Ovary (tissue), 7 donors: ENCODE measurements at regions not wholly inside any gene's neighbourhood (a gene's known extent, or its start where the extent isn't known, plus 50 kb on each side); places are given as distances from the start of the nearest gene placed in this dataset.

Experiments
- DNase-seq, 5 donors: peaks; one replicate each; pipeline ENCODE4 v3.0.0-alpha.2; 2019 to 2020
- H3K27ac ChIP-seq, 2 donors: fragments of 200-600 bp; one replicate each; pipeline versions ENCODE4 v1.5.1 to v1.8.0; 2019 to 2022
- H3K27me3 ChIP-seq: fragments of 200-600 bp; one replicate; pipeline ENCODE4 v1.8.0; 2022
- H3K36me3 ChIP-seq: fragments of 200-600 bp; sonication (generic); one replicate; pipeline ENCODE4 v1.5.1; 2019
- H3K4me1 ChIP-seq: one replicate; pipeline ENCODE4 v1.8.1; 2013; ENCODE audit warnings: mild to moderate bottlenecking, moderate library complexity; ENCODE audit not compliant: insufficient read depth
- H3K4me3 ChIP-seq: fragments of 200-600 bp; sonication (generic); one replicate; pipeline ENCODE4 v1.5.1; 2017
- H3K9me3 ChIP-seq, 2 donors: fragments of 200-600 bp in 1 of 2; sonication (generic) in 1 of 2; one replicate each; pipeline versions ENCODE4 v1.5.1 to v1.8.1; 2013 to 2019; ENCODE audit warnings: mild to moderate bottlenecking in 1 of 2, moderate library complexity in 1 of 2
- CTCF ChIP-seq, 3 donors: fragments of 450-650 bp in 2 of 3; fragments of 200-600 bp in 1 of 3; IDR thresholded peaks; one replicate each; pipeline versions ENCODE4 v1.5.1 to v1.8.0; 2016 to 2022; ENCODE audit warnings: antibody characterized with exemption in 3 of 3, mild to moderate bottlenecking in 1 of 3
- EP300 ChIP-seq: sonication (generic); formaldehyde crosslinking; IDR thresholded peaks from one replicate; pipeline ENCODE4 v1.6.1; 2017; ENCODE audit warnings: antibody characterized with exemption
- POLR2A ChIP-seq: fragments of 450-650 bp; IDR thresholded peaks from one replicate; pipeline ENCODE4 v1.6.1; 2017; ENCODE audit warnings: antibody characterized with exemption, mild to moderate bottlenecking, moderate library complexity
- WGBS, 3 donors: extraction: QIAGEN DNeasy Blood & Tissue Kit in 1 of 3; methylation state at CpG; one replicate each; pipeline versions ENCODE4 v1.1.5 to v1.1.7; 2013 to 2017; 5-methylcytosine and 5-hydroxymethylcytosine counted together
- intact Hi-C, 4 donors: fragments of 100-400 bp; cut with DNase I; formaldehyde crosslinking; loops; one replicate each; pipeline versions ENCODE4 v1.11.0 to v1.15.1; 2022 to 2023
- donor health status: DM: no; HTN: no; CAD: no; lungs with moderate emphysema.
- donor health status: DM: no; HTN: no; CAD: no.
- donor health status: Bipolar disorder and iron deficiency.
- donor health status: DM: no; HTN: no; CAD: no.
- donor health status: DM: yes; HTN: yes; CAD: no.

DNA sequence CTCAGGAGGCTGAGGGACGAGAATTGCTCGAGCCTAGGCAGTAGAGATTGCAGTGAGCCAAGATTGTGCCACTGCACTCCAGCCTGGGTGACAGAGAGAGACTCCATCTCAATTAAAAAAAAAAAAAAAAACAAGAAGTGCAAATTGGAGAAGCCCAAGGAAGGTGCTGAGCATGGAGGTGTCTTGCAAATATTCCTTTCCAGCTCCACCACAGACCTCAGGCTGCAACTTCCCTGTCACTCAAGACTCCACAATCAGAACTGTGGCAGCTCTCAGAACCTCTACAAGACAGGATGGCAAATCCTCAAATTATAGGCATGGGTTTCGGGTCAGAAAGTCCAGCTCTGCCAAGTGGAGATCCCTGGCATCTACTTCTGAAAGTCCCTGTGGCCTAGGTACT lies 104.4 kb upstream of the TIAM1 start:
- peaks cover 3% of the 10 kb centered on the region for H3K4me1 ChIP-seq
- H3K4me3 ChIP-seq, result no peak overlapping the region
- H3K36me3 ChIP-seq, result no peaks in the 10 kb centered on the region
- no peaks in the 10 kb centered on the region for H3K27me3 ChIP-seq
- no peak for TF ChIP-seq POLR2A
- TF ChIP-seq CTCF (IDR thresholded peaks at IDR 0.05), result no peak
- TF ChIP-seq EP300, result no peak
- H3K27ac ChIP-seq, result no peak overlapping the region
- no peak for DNase-seq
- intact Hi-C loops, result no loop called here
- no peaks in the 10 kb centered on the region for H3K9me3 ChIP-seq
- WGBS, 3 donors, result 62 to 64% (median 63%) methylated on average over 3 of the region's 3 CpGs

DNA sequence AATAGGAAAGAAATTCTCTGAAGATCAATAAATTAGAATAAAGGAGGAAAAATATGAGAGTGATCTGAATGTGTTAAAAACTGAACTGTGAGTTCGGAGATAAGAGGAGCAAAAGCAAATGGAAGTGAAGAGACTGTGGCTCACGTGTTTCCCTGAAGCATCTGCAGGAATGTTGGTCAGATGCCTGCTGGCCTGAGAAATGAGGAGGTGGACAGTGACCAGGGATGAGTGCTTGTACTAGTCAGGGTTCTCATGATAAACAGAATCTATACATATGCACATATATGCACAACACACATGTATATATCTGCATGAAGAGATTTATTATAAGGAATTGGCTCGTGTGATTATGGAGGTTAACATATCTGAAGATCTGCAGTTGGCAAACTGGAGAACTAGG lies 103.4 kb upstream of the TIAM1 start:
- DNase-seq, result no peak
- H3K4me1 ChIP-seq, result peaks cover 3% of the 10 kb centered on the region
- 14 to 24% (median 16%) methylated on average over 3 of the region's 3 CpGs for WGBS, 3 donors
- intact Hi-C loops, result no loop called here
- no peaks in the 10 kb centered on the region for H3K36me3 ChIP-seq
- no peaks in the 10 kb centered on the region for H3K27me3 ChIP-seq
- no peak for TF ChIP-seq POLR2A
- no peak for TF ChIP-seq CTCF (IDR thresholded peaks at IDR 0.05)
- TF ChIP-seq EP300, result no peak
- no peak overlapping the region for H3K27ac ChIP-seq
- no peak overlapping the region for H3K4me3 ChIP-seq
- H3K9me3 ChIP-seq, result no peaks in the 10 kb centered on the region

- Histone ChIP-seq H3K27me3 (no peaks in the 10 kb centered on the region), H3K27ac (no peak overlapping the region), H3K4me1 (peaks cover 3% of the 10 kb centered on the region), H3K36me3 (no peaks in the 10 kb centered on the region), H3K4me3 (no peak overlapping the region), H3K9me3 (no peaks in the 10 kb centered on the region)
- intact Hi-C loops, result no loop called here
- 63 to 69% (median 64%) methylated on average over 8 of the region's 8 CpGs for WGBS, 3 donors
- TF ChIP-seq EP300, result no peak
- TF ChIP-seq POLR2A, result no peak
- no peak for TF ChIP-seq CTCF (IDR thresholded peaks at IDR 0.05)
- DNase-seq, result no peak
These were observed 102.3 kb upstream of the TIAM1 start for GRCh38 chr21:31446226-31446855.

DNA sequence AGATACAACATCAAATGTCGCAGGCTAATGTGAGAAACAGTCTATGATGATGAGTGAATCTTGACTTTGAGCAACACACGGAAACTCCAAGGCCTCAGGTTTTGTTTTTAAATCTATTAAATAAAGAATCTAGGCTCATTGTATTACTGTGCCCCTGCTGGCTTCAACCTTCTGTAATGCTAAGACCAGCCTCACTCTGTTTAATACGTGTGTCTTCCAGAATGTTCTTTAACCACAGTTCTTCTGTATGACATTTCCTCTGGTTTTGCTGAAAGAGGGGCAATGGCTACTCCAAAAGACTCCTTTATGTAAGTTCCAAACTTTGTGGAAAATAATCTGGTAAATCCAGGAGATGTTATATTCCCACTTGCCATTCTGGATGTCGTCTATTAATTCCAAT lies 101.1 kb upstream of the TIAM1 start:
- intact Hi-C loops, result no loop called here
- Histone ChIP-seq H3K4me3 (no peak overlapping the region), H3K27ac (no peak overlapping the region), H3K4me1 (peaks cover 3% of the 10 kb centered on the region), H3K27me3 (no peaks in the 10 kb centered on the region), H3K36me3 (no peaks in the 10 kb centered on the region), H3K9me3 (no peaks in the 10 kb centered on the region)
- TF ChIP-seq POLR2A (no peak), CTCF (IDR thresholded peaks at IDR 0.05) (no peak), EP300 (no peak)
- no peak for DNase-seq
- 82 to 97% (median 96%) methylated on average over 4 of the region's 4 CpGs for WGBS, 3 donors
